Chondrocyte (in vitro differentiated cells): ENCODE measurements at regions not wholly inside any gene's neighbourhood (a gene's known extent, or its start where the extent isn't known, plus 50 kb on each side); places are given as distances from the start of the nearest gene placed in this dataset.
A peak's percentile ranks its signal among the peaks of the same experiment; 100 is the strongest.

ENCODE experiments used
- DNase-seq: peaks from one replicate; pipeline ENCODE4 v3.0.0; 2021; ENCODE audit warnings: mixed read lengths, low spot score
- H3K27ac Mint-ChIP-seq: one replicate; pipeline ENCODE4 v1.8.0; 2021; ENCODE audit warnings: mild to moderate bottlenecking, moderate library complexity, mixed read lengths; ENCODE audit not compliant: unreplicated experiment
- H3K27me3 Mint-ChIP-seq: 2 replicates; pipeline ENCODE4 v1.8.0; 2021; ENCODE audit warnings: low read depth, mixed read lengths
- H3K36me3 Mint-ChIP-seq: 2 replicates; pipeline ENCODE4 v1.8.0; 2021; ENCODE audit warnings: low read depth, mixed read lengths
- H3K4me1 Mint-ChIP-seq: 2 replicates; pipeline ENCODE4 v1.8.0; 2021; ENCODE audit warnings: low read depth, mild to moderate bottlenecking, mixed read lengths
- H3K4me3 Mint-ChIP-seq: one replicate; pipeline ENCODE4 v1.8.0; 2021; ENCODE audit warnings: mild to moderate bottlenecking, moderate library complexity, mixed read lengths; ENCODE audit not compliant: unreplicated experiment
- H3K9me3 Mint-ChIP-seq: 2 replicates; pipeline ENCODE4 v1.8.0; 2021; ENCODE audit warnings: low read depth, mixed read lengths
- CTCF ChIP-seq: fragments of 200-600 bp; sonication (generic); IDR thresholded peaks from 2 replicates; pipeline ENCODE4 v1.5.0; 2021; ENCODE audit warnings: antibody characterized with exemption, mild to moderate bottlenecking, moderate library complexity

GRCh38 chr16:86018941-86019340 lies 120.0 kb downstream of the IRF8 start:
- Mint-ChIP-seq H3K27me3 (peaks cover 36% of the 10 kb centered on the region), H3K27ac (no peak overlapping the region), H3K9me3 (peaks cover 16% of the 10 kb centered on the region), H3K4me1 (peaks cover 7% of the 10 kb centered on the region), H3K4me3 (no peak overlapping the region), H3K36me3 (no peaks in the 10 kb centered on the region)
- no peak for TF ChIP-seq CTCF
- peak; percentile 20 for DNase-seq

- no peak overlapping the region for H3K4me3 Mint-ChIP-seq
- DNase-seq, result peak; percentile 55
- H3K4me1 Mint-ChIP-seq, result peaks cover 7% of the 10 kb centered on the region
- peak; percentile 56 for TF ChIP-seq CTCF
- peaks cover 19% of the 10 kb centered on the region for H3K9me3 Mint-ChIP-seq
- no peak overlapping the region for H3K27ac Mint-ChIP-seq
- peaks cover 36% of the 10 kb centered on the region for H3K27me3 Mint-ChIP-seq
- H3K36me3 Mint-ChIP-seq, result no peaks in the 10 kb centered on the region
Observed at GRCh38 chr16:86019446-86020047, 120.6 kb downstream of the IRF8 start.

- H3K27me3 Mint-ChIP-seq, result peaks cover 29% of the 10 kb centered on the region
- DNase-seq, result peak; percentile 29
- peaks cover 7% of the 10 kb centered on the region for H3K4me1 Mint-ChIP-seq
- no peak for TF ChIP-seq CTCF
- H3K4me3 Mint-ChIP-seq, result no peak overlapping the region
- peaks cover 26% of the 10 kb centered on the region for H3K9me3 Mint-ChIP-seq
- no peak overlapping the region for H3K27ac Mint-ChIP-seq
- H3K36me3 Mint-ChIP-seq, result peaks cover 3% of the 10 kb centered on the region
Observed at GRCh38 chr16:86020971-86021370, 122.0 kb downstream of the IRF8 start.

- no peak overlapping the region for H3K27ac Mint-ChIP-seq
- no peak for TF ChIP-seq CTCF
- H3K9me3 Mint-ChIP-seq, result peaks cover 26% of the 10 kb centered on the region
- DNase-seq, result peak; percentile 42
- H3K4me3 Mint-ChIP-seq, result no peak overlapping the region
- H3K27me3 Mint-ChIP-seq, result peaks cover 25% of the 10 kb centered on the region
- H3K36me3 Mint-ChIP-seq, result peaks cover 3% of the 10 kb centered on the region
- H3K4me1 Mint-ChIP-seq, result peaks cover 7% of the 10 kb centered on the region
Observed at GRCh38 chr16:86022381-86022960, 123.5 kb downstream of the IRF8 start.

GRCh38 chr16:86024210-86024609 lies 125.2 kb downstream of the IRF8 start:
- Mint-ChIP-seq H3K27me3 (peaks cover 15% of the 10 kb centered on the region), H3K9me3 (peaks cover 26% of the 10 kb centered on the region), H3K4me1 (peaks cover 1% of the 10 kb centered on the region), H3K4me3 (no peak overlapping the region), H3K36me3 (peaks cover 3% of the 10 kb centered on the region), H3K27ac (no peak overlapping the region)
- DNase-seq, result no peak
- no peak for TF ChIP-seq CTCF
